Esophagus muscularis mucosa (tissue), 3 donors: ENCODE measurements at regions not wholly inside any gene's neighbourhood (a gene's known extent, or its start where the extent isn't known, plus 50 kb on each side); places are given as distances from the start of the nearest gene placed in this dataset.

Source experiments
- CTCF ChIP-seq, 3 experiments: fragments of 200-600 bp in 2 of 3; fragments of 450-650 bp in 1 of 3; sonication (generic) in 2 of 3; IDR thresholded peaks; one replicate each; pipeline ENCODE4 v1.5.1; 2017 to 2019; ENCODE audit warnings: antibody characterized with exemption in 3 of 3, mild to moderate bottlenecking in 2 of 3, moderate library complexity in 1 of 3
- POLR2A ChIP-seq: fragments of 450-650 bp; IDR thresholded peaks from one replicate; pipeline ENCODE4 v1.6.1; 2017; ENCODE audit warnings: antibody characterized with exemption, moderate library complexity, mild to moderate bottlenecking, low read depth

GRCh38 chr2:216570357-216570756 lies 62.9 kb upstream of the IGFBP2 start:
- no peak for TF ChIP-seq POLR2A
- no peak for TF ChIP-seq CTCF (IDR thresholded peaks at IDR 0.05)
